ENCODE measurements at regions not wholly inside any gene's neighbourhood (a gene's known extent, or its start where the extent isn't known, plus 50 kb on each side); places are given as distances from the start of the nearest gene placed in this dataset.

DNA sequence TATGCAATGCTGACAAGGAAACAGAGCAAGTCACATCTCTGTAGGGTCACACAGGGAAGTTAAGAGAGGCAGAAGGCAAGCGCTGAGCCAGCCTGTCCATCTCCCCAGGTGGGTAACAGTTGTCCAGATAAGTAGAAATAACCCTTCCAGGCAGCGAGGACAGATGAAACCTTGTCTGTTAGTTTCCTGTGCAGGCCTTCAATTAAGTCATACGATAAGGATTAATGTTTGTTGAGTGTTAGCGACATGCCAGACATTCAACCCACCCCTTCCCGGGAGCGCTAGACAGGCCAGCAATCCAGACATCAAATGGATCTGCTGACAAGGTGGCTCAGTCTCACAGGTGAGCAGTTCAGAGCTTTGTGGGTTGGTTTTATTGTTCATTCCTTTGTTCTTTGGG, 221.5 kb upstream of the FMN2 start:
- no peak for TF ChIP-seq CTCF (IDR thresholded peaks at IDR 0.05)
- no peak for TF ChIP-seq POLR2A (IDR thresholded peaks at IDR 0.05)
